Progenitor cell of endocrine pancreas (in vitro differentiated cells): ENCODE measurements at regions not wholly inside any gene's neighbourhood (a gene's known extent, or its start where the extent isn't known, plus 50 kb on each side); places are given as distances from the start of the nearest gene placed in this dataset.

ENCODE experiments used
- DNase-seq: peaks from one replicate; pipeline ENCODE4 v3.0.0; 2021; ENCODE audit warnings: low spot score; ENCODE audit not compliant: unreplicated experiment
- H3K27ac Mint-ChIP-seq: 2 replicates; pipeline ENCODE4 v1.8.0; 2021; ENCODE audit warnings: mild to moderate bottlenecking, moderate library complexity, mixed read lengths
- H3K27me3 Mint-ChIP-seq: 2 replicates; pipeline ENCODE4 v1.8.0; 2021; ENCODE audit warnings: mixed read lengths
- H3K36me3 Mint-ChIP-seq: 2 replicates; pipeline ENCODE4 v1.8.0; 2022; ENCODE audit warnings: mixed read lengths; ENCODE audit not compliant: insufficient read depth
- H3K4me1 Mint-ChIP-seq: 2 replicates; pipeline ENCODE4 v1.8.0; 2021; ENCODE audit warnings: low read depth, mixed read lengths
- H3K4me3 Mint-ChIP-seq: 2 replicates; pipeline ENCODE4 v1.8.0; 2021; ENCODE audit warnings: low read depth, mild to moderate bottlenecking, moderate library complexity, mixed read lengths
- H3K9me3 Mint-ChIP-seq: 2 replicates; pipeline ENCODE4 v1.8.0; 2021; ENCODE audit warnings: low read depth, mixed read lengths
- CTCF ChIP-seq: fragments of 200-600 bp; sonication (generic); IDR thresholded peaks from one replicate; pipeline ENCODE4 v1.5.0; 2021; ENCODE audit warnings: antibody characterized with exemption, mild to moderate bottlenecking; ENCODE audit not compliant: unreplicated experiment

GRCh38 chrX:46367491-46367890, 177.7 kb downstream of the ZNF674 start:
- no peaks in the 10 kb centered on the region for H3K4me1 Mint-ChIP-seq
- no peak for TF ChIP-seq CTCF
- peaks cover 1% of the 10 kb centered on the region for H3K36me3 Mint-ChIP-seq
- no peak overlapping the region for H3K27ac Mint-ChIP-seq
- no peak overlapping the region for H3K4me3 Mint-ChIP-seq
- H3K27me3 Mint-ChIP-seq: no peaks in the 10 kb centered on the region
- no peak for DNase-seq
- H3K9me3 Mint-ChIP-seq: peaks cover 19% of the 10 kb centered on the region

GRCh38 chrX:46366381-46367207, 178.6 kb downstream of the ZNF674 start:
- Mint-ChIP-seq H3K9me3 (peaks cover 16% of the 10 kb centered on the region), H3K4me1 (no peaks in the 10 kb centered on the region), H3K36me3 (peaks cover 1% of the 10 kb centered on the region), H3K27ac (no peak overlapping the region), H3K4me3 (no peak overlapping the region), H3K27me3 (no peaks in the 10 kb centered on the region)
- no peak for DNase-seq
- TF ChIP-seq CTCF: no peak

GRCh38 chrX:46354481-46354880, 190.7 kb downstream of the ZNF674 start:
- Mint-ChIP-seq H3K27me3 (no peaks in the 10 kb centered on the region), H3K36me3 (no peaks in the 10 kb centered on the region), H3K9me3 (peaks cover 30% of the 10 kb centered on the region), H3K4me1 (no peaks in the 10 kb centered on the region), H3K27ac (no peak overlapping the region), H3K4me3 (no peak overlapping the region)
- no peak for TF ChIP-seq CTCF
- no peak for DNase-seq

- Mint-ChIP-seq H3K9me3 (peaks cover 29% of the 10 kb centered on the region), H3K4me1 (peaks cover 1% of the 10 kb centered on the region), H3K36me3 (peaks cover 1% of the 10 kb centered on the region), H3K27ac (no peak overlapping the region), H3K4me3 (no peak overlapping the region), H3K27me3 (no peaks in the 10 kb centered on the region)
- no peak for DNase-seq
- TF ChIP-seq CTCF: no peak
These were observed 203.4 kb downstream of the ZNF674 start for GRCh38 chrX:46341767-46342322.

GRCh38 chrX:46340696-46341095, 204.5 kb downstream of the ZNF674 start:
- H3K27me3 Mint-ChIP-seq: no peaks in the 10 kb centered on the region
- H3K9me3 Mint-ChIP-seq: peaks cover 33% of the 10 kb centered on the region
- H3K36me3 Mint-ChIP-seq: peaks cover 1% of the 10 kb centered on the region
- TF ChIP-seq CTCF: no peak
- no peak for DNase-seq
- peaks cover 1% of the 10 kb centered on the region for H3K4me1 Mint-ChIP-seq
- H3K4me3 Mint-ChIP-seq: no peak overlapping the region
- H3K27ac Mint-ChIP-seq: no peak overlapping the region
